CD8-positive, alpha-beta memory T cell (primary cell): ENCODE measurements at regions not wholly inside any gene's neighbourhood (a gene's known extent, or its start where the extent isn't known, plus 50 kb on each side); places are given as distances from the start of the nearest gene placed in this dataset.
"Not testable (repeated sequence)": the region's sequence is repeated elsewhere in the genome, so short reads cannot be mapped to it uniquely, and the experiment has no call there.

Experiments
- CTCF ChIA-PET: fragments of 350-600 bp; sonication (Branson Sonifier 250); formaldehyde crosslinking; loops from one replicate; lab custom pipeline; 2021; ENCODE audit warnings: antibody characterized with exemption; lab: Charles Lee
- POLR2A ChIA-PET: fragments of 350-600 bp; sonication (Branson Sonifier 250); formaldehyde crosslinking; loops from one replicate; lab custom pipeline; 2021; ENCODE audit warnings: antibody characterized with exemption; lab: Charles Lee
- DNase-seq, 5 donors: peaks; one replicate each; pipeline versions ENCODE4 v3.0.0 to v3.0.0-alpha.2; 2020 to 2022; ENCODE audit warnings: mixed read lengths in 1 of 5
- H3K27ac ChIP-seq: one replicate; pipeline ENCODE4 v1.7.0; 2013; ENCODE audit warnings: low read depth, mild to moderate bottlenecking, low read length, moderate library complexity
- H3K27me3 ChIP-seq: 2 replicates; pipeline ENCODE4 v1.7.0; 2013; ENCODE audit warnings: low read length, mild to moderate bottlenecking; ENCODE audit not compliant: insufficient read depth, poor library complexity, severe bottlenecking
- H3K36me3 ChIP-seq: 2 replicates; pipeline ENCODE4 v1.7.0; 2013; ENCODE audit warnings: mild to moderate bottlenecking, low read length, moderate library complexity; ENCODE audit not compliant: insufficient read depth
- H3K4me1 ChIP-seq: 2 replicates; pipeline ENCODE4 v1.7.0; 2013; ENCODE audit warnings: mild to moderate bottlenecking, low read length, moderate library complexity; ENCODE audit not compliant: insufficient read depth
- H3K4me3 ChIP-seq: 2 replicates; pipeline ENCODE4 v1.7.0; 2013; ENCODE audit warnings: mild to moderate bottlenecking, low read length
- H3K9me3 ChIP-seq: 2 replicates; pipeline ENCODE4 v1.7.0; 2013; ENCODE audit warnings: mild to moderate bottlenecking, low read length
- H3K27ac Mint-ChIP-seq, 8 donors: one replicate each; pipeline ENCODE4 v1.8.0; 2020 to 2021; ENCODE audit warnings: mixed read lengths in 8 of 8, mild to moderate bottlenecking in 6 of 8, inconsistent platforms in 3 of 8, moderate library complexity in 3 of 8
- H3K27me3 Mint-ChIP-seq, 2 donors: one replicate each; pipeline ENCODE4 v1.8.0; 2020 to 2021; ENCODE audit warnings: mixed read lengths in 2 of 2, mild to moderate bottlenecking in 1 of 2, moderate library complexity in 1 of 2
- H3K36me3 Mint-ChIP-seq, 3 donors: one replicate each; pipeline ENCODE4 v1.8.0; 2020 to 2021; ENCODE audit warnings: mixed read lengths in 3 of 3, inconsistent platforms in 1 of 3, mild to moderate bottlenecking in 1 of 3
- H3K4me1 Mint-ChIP-seq, 3 donors: one replicate each; pipeline ENCODE4 v1.8.0; 2020 to 2021; ENCODE audit warnings: mixed read lengths in 3 of 3, inconsistent platforms in 1 of 3, mild to moderate bottlenecking in 1 of 3
- H3K4me3 Mint-ChIP-seq, 7 donors: one replicate each; pipeline ENCODE4 v1.8.0; 2020 to 2021; ENCODE audit warnings: mixed read lengths in 7 of 7, mild to moderate bottlenecking in 6 of 7, moderate library complexity in 4 of 7, inconsistent platforms in 2 of 7
- H3K9me3 Mint-ChIP-seq, 5 donors: one replicate each; pipeline ENCODE4 v1.8.0; 2020 to 2022; ENCODE audit warnings: mixed read lengths in 5 of 5, mild to moderate bottlenecking in 3 of 5, moderate library complexity in 2 of 5, inconsistent platforms in 1 of 5

DNA sequence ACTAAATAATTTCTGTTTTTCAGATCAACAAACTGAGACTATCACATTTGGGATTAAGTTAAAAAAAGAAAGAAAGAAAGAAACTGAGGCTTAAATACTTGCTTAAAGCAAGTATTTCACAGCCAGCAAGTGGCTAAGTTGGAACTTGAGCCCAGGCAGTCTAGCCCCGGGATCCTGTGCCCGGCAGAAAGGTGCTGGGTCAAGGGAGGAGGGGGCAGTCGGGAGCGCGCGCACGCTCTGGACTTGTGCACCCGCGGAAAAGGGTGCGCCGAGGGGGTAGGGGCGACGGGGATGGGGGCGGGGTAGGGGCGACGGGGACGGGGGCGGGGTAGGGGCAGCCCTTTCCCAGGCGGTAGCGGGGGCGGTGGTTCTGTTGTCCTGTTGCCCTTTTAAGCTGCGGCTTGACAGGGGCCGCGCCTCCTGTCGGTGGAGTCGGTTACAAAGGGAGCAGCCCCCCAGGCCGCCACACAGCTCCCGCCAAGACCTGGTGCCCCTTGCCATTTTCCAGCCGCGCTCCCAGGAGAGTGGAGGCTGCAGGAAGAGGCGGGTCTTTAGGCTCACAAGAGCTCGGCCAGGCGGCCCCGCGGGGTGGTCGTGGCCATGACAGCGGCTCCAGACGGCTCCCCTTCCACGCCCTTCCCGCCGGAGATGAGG is 60.6 kb downstream of the GOLGA8T start:
- POLR2A ChIA-PET, H3K27me3 ChIP-seq, H3K4me1 ChIP-seq, H3K36me3 ChIP-seq, H3K9me3 ChIP-seq, H3K27ac Mint-ChIP-seq, DNase-seq, H3K27ac ChIP-seq, H3K27me3 Mint-ChIP-seq, H3K4me3 ChIP-seq, CTCF ChIA-PET, H3K4me1 Mint-ChIP-seq, H3K36me3 Mint-ChIP-seq, H3K9me3 Mint-ChIP-seq: not testable (repeated sequence)
- H3K4me3 Mint-ChIP-seq, result peak overlapping the region in 1 of 7 donors; percentile 28

DNA sequence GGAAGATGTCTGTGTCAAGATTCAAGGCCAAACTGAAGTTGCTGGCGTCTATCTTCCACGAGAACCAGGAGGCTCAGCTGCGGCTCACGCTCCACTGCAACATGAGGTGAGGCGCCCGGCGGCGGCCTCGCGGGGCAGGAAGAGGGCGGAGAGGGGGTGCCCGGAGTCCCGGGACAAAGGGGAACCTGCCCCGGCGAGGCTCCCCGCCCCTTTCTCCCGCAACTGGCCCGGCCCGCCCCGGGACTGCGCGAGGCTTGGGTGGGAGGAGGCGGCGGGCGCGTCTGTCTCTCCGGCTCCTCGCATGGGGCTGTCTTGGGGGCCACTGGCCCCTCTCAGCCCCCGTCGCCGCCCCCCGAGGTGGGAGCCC is 61.1 kb downstream of the GOLGA8T start:
- H3K27ac Mint-ChIP-seq, H3K27me3 ChIP-seq, H3K27me3 Mint-ChIP-seq, H3K4me1 ChIP-seq, H3K4me1 Mint-ChIP-seq, H3K36me3 Mint-ChIP-seq, H3K36me3 ChIP-seq, POLR2A ChIA-PET, H3K9me3 Mint-ChIP-seq, H3K27ac ChIP-seq, H3K9me3 ChIP-seq, H3K4me3 Mint-ChIP-seq, H3K4me3 ChIP-seq, CTCF ChIA-PET: not testable (repeated sequence)
- DNase-seq, result peak in 4 of 5 donors; percentile 13 to 57 (median 34)

- peak overlapping the region in 2 of 7 donors; percentile 23 to 26 for H3K4me3 Mint-ChIP-seq
Observed at GRCh38 chr15:30196769-30197168, 61.9 kb downstream of the GOLGA8T start.

GRCh38 chr15:30201517-30201916 is 66.7 kb downstream of the GOLGA8T start:
- H3K36me3 ChIP-seq, H3K27ac Mint-ChIP-seq, H3K27me3 ChIP-seq, H3K36me3 Mint-ChIP-seq, H3K27ac ChIP-seq, POLR2A ChIA-PET, DNase-seq, H3K4me3 ChIP-seq, H3K9me3 ChIP-seq, H3K9me3 Mint-ChIP-seq, H3K4me1 Mint-ChIP-seq, H3K27me3 Mint-ChIP-seq, H3K4me3 Mint-ChIP-seq, H3K4me1 ChIP-seq, CTCF ChIA-PET: not testable (repeated sequence)

More at GRCh38 chr15:30196769-30197168, 61.9 kb downstream of the GOLGA8T start:
- H3K27me3 ChIP-seq, CTCF ChIA-PET, H3K27ac ChIP-seq, H3K4me1 ChIP-seq, H3K36me3 Mint-ChIP-seq, H3K4me1 Mint-ChIP-seq, H3K27me3 Mint-ChIP-seq, DNase-seq, POLR2A ChIA-PET, H3K27ac Mint-ChIP-seq, H3K9me3 ChIP-seq, H3K36me3 ChIP-seq, H3K9me3 Mint-ChIP-seq, H3K4me3 ChIP-seq: not testable (repeated sequence)

GRCh38 chr15:30213733-30214132 is 78.9 kb downstream of the GOLGA8T start:
- H3K4me3 Mint-ChIP-seq, H3K36me3 ChIP-seq, H3K4me1 ChIP-seq, H3K36me3 Mint-ChIP-seq, DNase-seq, CTCF ChIA-PET, H3K9me3 Mint-ChIP-seq, H3K4me3 ChIP-seq, H3K27ac Mint-ChIP-seq, H3K4me1 Mint-ChIP-seq, H3K27ac ChIP-seq, POLR2A ChIA-PET, H3K9me3 ChIP-seq, H3K27me3 Mint-ChIP-seq, H3K27me3 ChIP-seq: not testable (repeated sequence)

GRCh38 chr15:30221803-30222202 is 87.0 kb downstream of the GOLGA8T start:
- H3K4me1 ChIP-seq, H3K4me1 Mint-ChIP-seq, H3K9me3 Mint-ChIP-seq, H3K4me3 ChIP-seq, H3K27ac ChIP-seq, POLR2A ChIA-PET, CTCF ChIA-PET, H3K27me3 Mint-ChIP-seq, H3K27ac Mint-ChIP-seq, H3K27me3 ChIP-seq, DNase-seq, H3K9me3 ChIP-seq, H3K36me3 Mint-ChIP-seq, H3K4me3 Mint-ChIP-seq, H3K36me3 ChIP-seq: not testable (repeated sequence)

DNA sequence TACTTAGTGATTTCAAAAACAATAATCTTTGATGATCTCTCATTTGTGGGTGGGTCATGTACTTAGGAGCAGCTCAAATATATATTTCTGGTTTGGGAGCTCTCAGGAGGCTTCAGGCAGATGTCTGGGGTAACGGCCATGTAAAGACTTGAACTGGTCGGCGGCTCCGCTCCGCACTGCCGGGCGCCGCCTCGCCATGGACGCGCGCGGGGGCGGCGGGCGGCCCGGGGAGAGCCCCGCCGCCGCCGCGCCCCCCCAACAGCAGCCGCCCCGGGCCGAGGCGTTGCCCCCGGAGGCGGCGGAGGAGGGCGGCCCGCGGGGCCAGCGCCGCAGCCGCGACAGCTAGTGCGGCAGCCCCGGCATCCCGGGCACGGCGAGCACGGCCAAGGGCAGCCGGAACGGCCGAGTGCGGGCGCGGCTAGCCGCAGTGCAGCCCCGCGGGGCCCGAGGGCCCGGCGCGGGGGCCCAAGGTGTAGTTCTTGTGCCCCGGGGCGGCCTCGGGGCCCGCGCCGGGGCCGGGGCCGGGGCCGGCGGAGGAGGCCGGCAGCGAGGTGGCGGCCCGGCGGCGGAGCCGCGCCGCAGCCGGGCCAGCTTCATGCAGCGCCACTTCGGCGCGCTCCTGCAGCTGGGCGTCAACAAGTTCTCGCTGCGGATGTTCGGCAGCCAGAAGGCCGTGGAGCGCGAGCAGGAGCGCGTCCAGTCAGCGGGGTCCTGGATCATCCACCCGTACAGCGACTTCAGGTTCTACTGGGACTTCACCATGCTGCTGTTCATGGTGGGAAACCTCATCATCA is 88.1 kb downstream of the GOLGA8T start:
- H3K27ac ChIP-seq, H3K4me1 ChIP-seq, H3K4me3 ChIP-seq, POLR2A ChIA-PET, H3K27me3 ChIP-seq, H3K27ac Mint-ChIP-seq, H3K36me3 ChIP-seq, H3K4me1 Mint-ChIP-seq, H3K27me3 Mint-ChIP-seq, H3K36me3 Mint-ChIP-seq, H3K9me3 Mint-ChIP-seq, H3K9me3 ChIP-seq, DNase-seq, CTCF ChIA-PET, H3K4me3 Mint-ChIP-seq: not testable (repeated sequence)

DNA sequence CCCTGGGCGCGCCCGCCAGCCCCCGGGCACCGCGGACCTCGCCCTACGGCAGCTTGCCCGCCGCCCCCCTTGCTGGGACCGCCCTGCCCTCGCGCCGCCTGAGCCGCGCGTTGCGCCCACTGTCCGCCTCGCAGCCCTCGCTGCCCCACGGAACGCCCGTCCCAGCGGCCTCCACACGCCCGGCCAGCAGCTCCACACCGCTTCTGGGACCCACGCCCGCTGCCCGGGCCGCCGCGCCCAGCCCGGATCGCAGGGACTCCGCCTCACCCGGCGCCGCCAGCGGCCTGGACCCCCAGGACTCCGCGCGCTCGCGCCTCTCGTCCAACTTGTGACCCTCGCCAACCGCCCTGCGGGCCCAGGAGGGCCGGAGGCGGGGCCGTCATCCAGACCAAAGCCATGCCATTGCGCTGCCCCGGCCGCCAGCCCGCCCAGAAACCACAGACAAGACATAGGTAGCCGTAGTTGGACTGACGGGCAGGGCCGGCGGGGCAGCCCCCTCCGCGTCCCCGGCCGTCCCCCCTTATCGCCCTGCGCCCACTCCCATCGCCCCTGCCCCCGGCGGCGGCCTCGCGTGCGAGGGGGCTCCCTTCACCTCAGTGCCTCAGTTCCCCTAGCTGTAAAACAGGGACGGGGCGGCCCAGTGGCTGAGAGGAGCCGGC is 90.5 kb downstream of the GOLGA8T start:
- H3K36me3 ChIP-seq, H3K4me1 ChIP-seq, POLR2A ChIA-PET, H3K36me3 Mint-ChIP-seq, H3K27ac ChIP-seq, H3K27me3 ChIP-seq, H3K9me3 ChIP-seq, H3K9me3 Mint-ChIP-seq, DNase-seq, H3K4me3 Mint-ChIP-seq, H3K27me3 Mint-ChIP-seq, H3K27ac Mint-ChIP-seq, CTCF ChIA-PET, H3K4me1 Mint-ChIP-seq, H3K4me3 ChIP-seq: not testable (repeated sequence)
